SH-SY5Y (cell line): ENCODE measurements at regions not wholly inside any gene's neighbourhood (a gene's known extent, or its start where the extent isn't known, plus 50 kb on each side); places are given as distances from the start of the nearest gene placed in this dataset.

Source experiments
- GATA2 ChIP-seq: IDR thresholded peaks from 2 replicates; pipeline ENCODE4 v1.6.1; 2011; ENCODE audit warnings: mild to moderate bottlenecking, low read depth, low read length
- GATA3 ChIP-seq: IDR thresholded peaks from 2 replicates; pipeline ENCODE4 v1.6.1; 2011; ENCODE audit warnings: low read depth, mild to moderate bottlenecking, low read length, moderate library complexity

DNA sequence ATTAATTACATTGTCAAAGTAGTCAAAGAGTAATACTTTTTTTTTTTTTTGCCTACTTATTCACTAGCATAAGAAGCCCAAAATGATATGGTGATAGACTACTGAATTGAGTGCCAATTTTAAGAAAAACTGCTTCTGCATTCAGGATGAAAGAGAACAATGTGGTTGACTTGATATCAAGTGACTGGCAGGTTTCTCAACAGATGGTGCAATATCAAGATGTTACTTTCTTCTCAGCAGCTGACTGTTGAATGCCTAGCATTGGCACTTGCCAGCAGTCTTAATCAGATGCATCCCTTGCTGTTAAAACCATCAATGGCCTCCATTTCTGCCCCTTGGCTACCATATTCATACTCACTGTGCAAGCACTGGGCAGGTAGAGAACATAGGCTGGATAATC is 863.2 kb downstream of the GBE1 start:
- TF ChIP-seq GATA2 (no peak), GATA3 (no peak)
